ENCODE measurements at regions not wholly inside any gene's neighbourhood (a gene's known extent, or its start where the extent isn't known, plus 50 kb on each side); places are given as distances from the start of the nearest gene placed in this dataset.

DNA sequence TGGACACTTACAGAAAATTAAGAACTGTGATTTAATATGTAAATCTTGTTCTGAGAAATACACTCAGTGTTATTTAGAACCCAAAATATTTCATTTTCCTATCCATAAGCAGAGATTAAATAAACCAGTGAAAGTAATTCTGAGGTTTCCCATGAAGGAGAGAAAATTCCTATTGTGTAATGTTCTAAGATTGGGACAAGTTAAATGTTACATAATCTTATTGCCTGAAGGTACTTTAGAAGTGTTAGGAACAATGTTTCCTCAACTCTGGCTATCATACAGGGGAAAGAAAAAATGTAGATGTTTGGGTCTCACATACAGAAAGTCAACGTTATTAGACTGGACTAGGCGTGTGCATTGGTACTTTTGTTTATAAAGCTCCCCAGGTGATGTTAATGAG is 281.9 kb upstream of the SYT10 start:
- Histone ChIP-seq H3K27ac (no peak overlapping the region), H3K4me3 (no peak overlapping the region), H3K9me3 (peaks cover 0 to 7% (median 0%) of the 10 kb centered on the region in 4 donors), H3K27me3 (no peaks in the 10 kb centered on the region), H3K4me1 (no peaks in the 10 kb centered on the region), H3K36me3 (no peaks in the 10 kb centered on the region)
- WGBS, 5 donors = 54 to 62% (median 56%) methylated on average over 2 of the region's 2 CpGs
- DNase-seq = no peak
- intact Hi-C loops (cut with DNase I; ENCODE audit: low total_unique reads) = no loop called here
- TF ChIP-seq EP300 (IDR thresholded peaks at IDR 0.05) (no peak), POLR2AphosphoS5 (IDR thresholded peaks at IDR 0.05) (no peak), POLR2A (IDR thresholded peaks at IDR 0.05) (no peak)
- TF ChIP-seq, protein P1, sequence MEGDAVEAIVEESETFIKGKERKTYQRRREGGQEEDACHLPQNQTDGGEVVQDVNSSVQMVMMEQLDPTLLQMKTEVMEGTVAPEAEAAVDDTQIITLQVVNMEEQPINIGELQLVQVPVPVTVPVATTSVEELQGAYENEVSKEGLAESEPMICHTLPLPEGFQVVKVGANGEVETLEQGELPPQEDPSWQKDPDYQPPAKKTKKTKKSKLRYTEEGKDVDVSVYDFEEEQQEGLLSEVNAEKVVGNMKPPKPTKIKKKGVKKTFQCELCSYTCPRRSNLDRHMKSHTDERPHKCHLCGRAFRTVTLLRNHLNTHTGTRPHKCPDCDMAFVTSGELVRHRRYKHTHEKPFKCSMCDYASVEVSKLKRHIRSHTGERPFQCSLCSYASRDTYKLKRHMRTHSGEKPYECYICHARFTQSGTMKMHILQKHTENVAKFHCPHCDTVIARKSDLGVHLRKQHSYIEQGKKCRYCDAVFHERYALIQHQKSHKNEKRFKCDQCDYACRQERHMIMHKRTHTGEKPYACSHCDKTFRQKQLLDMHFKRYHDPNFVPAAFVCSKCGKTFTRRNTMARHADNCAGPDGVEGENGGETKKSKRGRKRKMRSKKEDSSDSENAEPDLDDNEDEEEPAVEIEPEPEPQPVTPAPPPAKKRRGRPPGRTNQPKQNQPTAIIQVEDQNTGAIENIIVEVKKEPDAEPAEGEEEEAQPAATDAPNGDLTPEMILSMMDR (IDR thresholded peaks at IDR 0.05) = no peak

DNA sequence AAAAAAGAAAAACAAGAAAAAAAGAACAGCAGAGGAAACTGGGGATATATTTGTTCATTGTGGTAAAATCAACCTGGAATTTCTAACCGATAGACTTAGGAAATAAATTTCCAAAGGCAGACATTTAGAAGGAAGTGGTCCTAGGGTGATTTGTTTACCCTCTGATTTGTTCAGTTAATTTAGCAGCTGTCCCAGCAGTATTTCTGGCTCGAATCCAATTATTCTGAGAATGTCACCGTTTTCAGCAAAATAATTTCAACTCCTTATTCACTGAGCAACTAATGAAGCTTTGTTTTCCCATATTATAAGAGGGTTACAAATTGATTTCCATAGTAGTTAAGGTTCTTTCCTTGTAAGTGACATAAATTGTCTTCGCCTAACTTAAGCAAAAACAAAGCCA is 285.2 kb upstream of the SYT10 start:
- TF ChIP-seq, protein P1 (IDR thresholded peaks at IDR 0.05) = no peak
- TF ChIP-seq POLR2AphosphoS5 (IDR thresholded peaks at IDR 0.05) (no peak), POLR2A (IDR thresholded peaks at IDR 0.05) (no peak)
- DNase-seq = no peak
- WGBS, 5 donors = 56 to 66% (median 61%) methylated on average over 4 of the region's 4 CpGs
- intact Hi-C loops (cut with DNase I; ENCODE audit: low total_unique reads) = no loop called here
- H3K4me1 ChIP-seq = no peaks in the 10 kb centered on the region
- H3K36me3 ChIP-seq = no peaks in the 10 kb centered on the region
- H3K27me3 ChIP-seq = no peaks in the 10 kb centered on the region
- H3K27ac ChIP-seq = no peak overlapping the region
- H3K4me3 ChIP-seq = no peak overlapping the region
- peaks cover 0 to 7% (median 0%) of the 10 kb centered on the region in 4 donors for H3K9me3 ChIP-seq

DNA sequence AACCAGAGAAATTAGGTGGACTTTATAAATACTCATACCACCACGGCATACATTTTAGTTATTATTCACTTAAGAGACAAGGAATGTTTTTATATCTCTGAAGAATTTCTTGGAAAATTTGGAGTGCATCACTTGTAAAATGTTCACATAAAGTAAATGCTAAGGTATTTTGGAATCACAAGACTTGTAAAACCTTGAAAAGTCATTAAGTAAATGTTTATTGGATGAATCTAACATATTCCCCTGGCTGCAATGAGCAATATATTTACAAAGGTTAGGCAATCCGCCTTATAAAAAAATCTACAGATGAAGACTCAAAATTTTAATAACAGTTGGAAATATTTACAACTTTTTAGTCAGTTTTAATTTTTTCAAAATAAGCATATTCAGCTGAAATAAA is 287.4 kb upstream of the ALG10 start:
- intact Hi-C loops (cut with DNase I; ENCODE audit: low total_unique reads) = no loop called here
- Histone ChIP-seq H3K27ac (no peak overlapping the region), H3K36me3 (no peaks in the 10 kb centered on the region), H3K27me3 (no peaks in the 10 kb centered on the region), H3K4me3 (no peak overlapping the region), H3K4me1 (no peaks in the 10 kb centered on the region), H3K9me3 (no peaks in the 10 kb centered on the region)
- WGBS, 5 donors = 83 to 88% (median 85%) methylated on average over 2 of the region's 2 CpGs
- DNase-seq = no peak
- TF ChIP-seq, protein P1 (IDR thresholded peaks at IDR 0.05) = no peak
- TF ChIP-seq POLR2AphosphoS5 (IDR thresholded peaks at IDR 0.05) (no peak), POLR2A (IDR thresholded peaks at IDR 0.05) (no peak), EP300 (IDR thresholded peaks at IDR 0.05) (no peak)

DNA sequence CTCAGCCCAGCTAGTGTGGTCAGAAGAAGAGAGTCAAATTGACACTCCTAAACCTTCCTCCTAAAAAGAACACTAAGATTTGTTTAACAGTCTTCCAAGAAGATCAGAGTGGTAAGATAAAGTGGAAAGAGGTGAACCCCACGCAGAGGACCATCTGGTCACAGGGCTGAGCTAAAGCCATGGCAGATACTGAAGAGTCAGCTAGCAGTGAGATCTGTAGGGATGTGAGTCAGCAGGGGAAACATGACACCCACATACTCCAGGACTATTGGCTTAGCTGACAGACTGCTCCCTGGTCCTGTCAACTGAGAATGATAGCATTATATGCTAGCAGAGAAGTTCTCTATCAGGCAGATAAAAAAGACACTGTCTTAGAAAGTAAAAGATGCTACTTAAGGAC is 269.4 kb upstream of the ALG10 start:
- Histone ChIP-seq H3K4me3 (no peak overlapping the region), H3K27me3 (no peaks in the 10 kb centered on the region), H3K36me3 (no peaks in the 10 kb centered on the region), H3K4me1 (no peaks in the 10 kb centered on the region), H3K27ac (no peak overlapping the region), H3K9me3 (peaks cover 0 to 4% (median 0%) of the 10 kb centered on the region in 4 donors)
- 22 to 67% (median 38%) methylated on average over 1 of the region's 1 CpG for WGBS, 5 donors
- intact Hi-C loops (cut with DNase I; ENCODE audit: low total_unique reads) = no loop called here
- no peak for DNase-seq
- TF ChIP-seq, protein P1 (IDR thresholded peaks at IDR 0.05) = no peak
- TF ChIP-seq POLR2A (IDR thresholded peaks at IDR 0.05) (no peak), EP300 (IDR thresholded peaks at IDR 0.05) (no peak), POLR2AphosphoS5 (IDR thresholded peaks at IDR 0.05) (no peak)

Data from stomach (tissue), 8 donors.